ENCODE measurements at regions not wholly inside any gene's neighbourhood (a gene's known extent, or its start where the extent isn't known, plus 50 kb on each side); places are given as distances from the start of the nearest gene placed in this dataset.
"Not testable (repeated sequence)": the region's sequence is repeated elsewhere in the genome, so short reads cannot be mapped to it uniquely, and the experiment has no call there.

- DNase-seq: no peak
Measured at GRCh38 chr10:4633186-4633585, 192.8 kb upstream of the AKR1E2 start.

GRCh38 chr10:4632757-4633156 is 193.2 kb upstream of the AKR1E2 start:
- no peak for DNase-seq

- DNase-seq: no peak
Measured at GRCh38 chr10:4626919-4627318, 199.1 kb upstream of the AKR1E2 start.

GRCh38 chr10:4623757-4624420 is 202.1 kb upstream of the AKR1E2 start:
- DNase-seq: no peak

GRCh38 chr10:4623200-4623599 is 202.8 kb upstream of the AKR1E2 start:
- DNase-seq: no peak

GRCh38 chr10:4622384-4622783 is 203.6 kb upstream of the AKR1E2 start:
- DNase-seq: no peak

- DNase-seq: no peak
Measured at GRCh38 chr10:4617589-4617988, 208.4 kb upstream of the AKR1E2 start.

GRCh38 chr10:4615042-4615441 is 211.0 kb upstream of the AKR1E2 start:
- DNase-seq: no peak

GRCh38 chr10:4609251-4609650 is 216.8 kb upstream of the AKR1E2 start:
- no peak for DNase-seq

GRCh38 chr10:4607681-4608080 is 218.3 kb upstream of the AKR1E2 start:
- no peak for DNase-seq

GRCh38 chr10:4606856-4607636 is 219.0 kb upstream of the AKR1E2 start:
- DNase-seq: no peak

- DNase-seq: no peak
Measured at GRCh38 chr10:4602764-4603491, 223.1 kb upstream of the AKR1E2 start.

GRCh38 chr10:4599471-4599870 is 226.5 kb upstream of the AKR1E2 start:
- no peak for DNase-seq

- not testable (repeated sequence) for DNase-seq
Measured at GRCh38 chr10:4597898-4598297, 228.1 kb upstream of the AKR1E2 start.

- no peak for DNase-seq
Measured at GRCh38 chr10:4596951-4597350, 229.1 kb upstream of the AKR1E2 start.

GRCh38 chr10:4595719-4596319 is 230.2 kb upstream of the AKR1E2 start:
- peak in 1 of 2 experiments; percentile 7 for DNase-seq

GRCh38 chr10:4590807-4591206 is 235.2 kb upstream of the AKR1E2 start:
- no peak for DNase-seq

GRCh38 chr10:4588824-4589223 is 237.2 kb upstream of the AKR1E2 start:
- no peak for DNase-seq

GRCh38 chr10:4587466-4587865 is 238.5 kb upstream of the AKR1E2 start:
- DNase-seq: no peak

- DNase-seq: no peak
Measured at GRCh38 chr10:4586776-4587175, 239.2 kb upstream of the AKR1E2 start.

- DNase-seq: no peak
Measured at GRCh38 chr10:4581929-4582328, 244.1 kb upstream of the AKR1E2 start.

- DNase-seq: no peak
Measured at GRCh38 chr10:4579844-4580243, 246.2 kb upstream of the AKR1E2 start.

GRCh38 chr10:4576206-4576605 is 249.8 kb upstream of the AKR1E2 start:
- DNase-seq: no peak

All from NCI-H1930 (cell line).